Muscle layer of duodenum (tissue), 2 donors: ENCODE measurements at regions not wholly inside any gene's neighbourhood (a gene's known extent, or its start where the extent isn't known, plus 50 kb on each side); places are given as distances from the start of the nearest gene placed in this dataset.
"Not testable (repeated sequence)": the region's sequence is repeated elsewhere in the genome, so short reads cannot be mapped to it uniquely, and the experiment has no call there.

Experiments
- H3K27ac ChIP-seq: one replicate; pipeline ENCODE4 v1.7.0; 2013; ENCODE audit warnings: mild to moderate bottlenecking, low read length
- H3K27me3 ChIP-seq: one replicate; pipeline ENCODE4 v1.7.0; 2013; ENCODE audit warnings: low read depth, mild to moderate bottlenecking, control low read depth, low read length
- H3K36me3 ChIP-seq, 2 donors: one replicate each; pipeline ENCODE4 v1.7.0; 2013; ENCODE audit warnings: low read length in 2 of 2, control low read depth in 1 of 2, mild to moderate bottlenecking in 1 of 2; ENCODE audit not compliant: insufficient read depth in 2 of 2, control insufficient read depth in 1 of 2
- H3K4me1 ChIP-seq, 2 donors: one replicate each; pipeline ENCODE4 v1.7.0; 2013; ENCODE audit warnings: low read length in 2 of 2, mild to moderate bottlenecking in 2 of 2, control low read depth in 1 of 2, moderate library complexity in 1 of 2; ENCODE audit not compliant: insufficient read depth in 2 of 2, control insufficient read depth in 1 of 2
- H3K4me3 ChIP-seq, 2 donors: one replicate each; pipeline ENCODE4 v1.7.0; 2013; ENCODE audit warnings: low read length in 2 of 2, low read depth in 1 of 2, mild to moderate bottlenecking in 1 of 2
- H3K9me3 ChIP-seq, 2 donors: one replicate each; pipeline ENCODE4 v1.7.0; 2013; ENCODE audit warnings: low read length in 2 of 2, control low read depth in 1 of 2, mild to moderate bottlenecking in 1 of 2; ENCODE audit not compliant: control insufficient read depth in 1 of 2
- donor health status: healthy.

- no peaks in the 10 kb centered on the region for H3K27me3 ChIP-seq
- no peaks in the 10 kb centered on the region for H3K36me3 ChIP-seq
- no peak overlapping the region for H3K4me3 ChIP-seq
- H3K4me1 ChIP-seq = no peaks in the 10 kb centered on the region
- H3K27ac ChIP-seq = no peak overlapping the region
- no peaks in the 10 kb centered on the region for H3K9me3 ChIP-seq
These were observed 1125.4 kb upstream of the TMPRSS15 start for GRCh38 chr21:19529031-19529430.

GRCh38 chr21:19535356-19535755 is 1131.8 kb upstream of the TMPRSS15 start:
- H3K36me3 ChIP-seq = no peaks in the 10 kb centered on the region
- H3K27me3 ChIP-seq = no peaks in the 10 kb centered on the region
- H3K9me3 ChIP-seq = no peaks in the 10 kb centered on the region
- H3K4me3 ChIP-seq = no peak overlapping the region
- no peaks in the 10 kb centered on the region for H3K4me1 ChIP-seq
- no peak overlapping the region for H3K27ac ChIP-seq

GRCh38 chr21:19537116-19537515 is 1133.5 kb upstream of the TMPRSS15 start:
- H3K4me1 ChIP-seq = no peaks in the 10 kb centered on the region
- H3K9me3 ChIP-seq = no peaks in the 10 kb centered on the region
- H3K27ac ChIP-seq = no peak overlapping the region
- no peaks in the 10 kb centered on the region for H3K36me3 ChIP-seq
- H3K4me3 ChIP-seq = no peak overlapping the region
- H3K27me3 ChIP-seq = no peaks in the 10 kb centered on the region

- H3K4me3 ChIP-seq = no peak overlapping the region
- no peak overlapping the region for H3K27ac ChIP-seq
- H3K36me3 ChIP-seq = no peaks in the 10 kb centered on the region
- H3K4me1 ChIP-seq = no peaks in the 10 kb centered on the region
- H3K9me3 ChIP-seq = peaks cover 0 to 5% of the 10 kb centered on the region in 2 donors
- no peaks in the 10 kb centered on the region for H3K27me3 ChIP-seq
These were observed 1136.7 kb upstream of the TMPRSS15 start for GRCh38 chr21:19540287-19540686.

GRCh38 chr21:19541602-19542001 is 1138.0 kb upstream of the TMPRSS15 start:
- Histone ChIP-seq H3K27me3 (no peaks in the 10 kb centered on the region), H3K4me1 (no peaks in the 10 kb centered on the region), H3K4me3 (no peak overlapping the region), H3K9me3 (peaks cover 0 to 5% of the 10 kb centered on the region in 2 donors), H3K27ac (no peak overlapping the region), H3K36me3 (no peaks in the 10 kb centered on the region)

- not testable (repeated sequence) for H3K27me3 ChIP-seq, H3K27ac ChIP-seq, H3K4me3 ChIP-seq, H3K9me3 ChIP-seq, H3K4me1 ChIP-seq, H3K36me3 ChIP-seq
These were observed 1140.9 kb upstream of the TMPRSS15 start for GRCh38 chr21:19544493-19544892.

GRCh38 chr21:19547951-19548840 is 1144.6 kb upstream of the TMPRSS15 start:
- H3K27ac ChIP-seq = no peak overlapping the region
- H3K27me3 ChIP-seq = no peaks in the 10 kb centered on the region
- H3K36me3 ChIP-seq = no peaks in the 10 kb centered on the region
- peaks cover 0 to 5% of the 10 kb centered on the region in 2 donors for H3K9me3 ChIP-seq
- H3K4me1 ChIP-seq = no peaks in the 10 kb centered on the region
- no peak overlapping the region for H3K4me3 ChIP-seq

GRCh38 chr21:19553919-19554615 is 1150.5 kb upstream of the TMPRSS15 start:
- Histone ChIP-seq H3K4me1 (no peaks in the 10 kb centered on the region), H3K9me3 (peaks cover 0 to 4% of the 10 kb centered on the region in 2 donors), H3K4me3 (no peak overlapping the region), H3K27ac (no peak overlapping the region), H3K27me3 (no peaks in the 10 kb centered on the region), H3K36me3 (no peaks in the 10 kb centered on the region)

- Histone ChIP-seq H3K27me3 (no peaks in the 10 kb centered on the region), H3K9me3 (peaks cover 0 to under 1% of the 10 kb centered on the region in 2 donors), H3K27ac (no peak overlapping the region), H3K4me3 (no peak overlapping the region), H3K36me3 (no peaks in the 10 kb centered on the region), H3K4me1 (no peaks in the 10 kb centered on the region)
These were observed 1153.5 kb upstream of the TMPRSS15 start for GRCh38 chr21:19557046-19557445.

- H3K27me3 ChIP-seq = no peaks in the 10 kb centered on the region
- H3K9me3 ChIP-seq = no peaks in the 10 kb centered on the region
- H3K4me1 ChIP-seq = no peaks in the 10 kb centered on the region
- no peaks in the 10 kb centered on the region for H3K36me3 ChIP-seq
- H3K27ac ChIP-seq = no peak overlapping the region
- no peak overlapping the region for H3K4me3 ChIP-seq
These were observed 1153.9 kb upstream of the TMPRSS15 start for GRCh38 chr21:19557488-19557887.

GRCh38 chr21:19565587-19565986 is 1162.0 kb upstream of the TMPRSS15 start:
- H3K27me3 ChIP-seq = no peaks in the 10 kb centered on the region
- no peaks in the 10 kb centered on the region for H3K36me3 ChIP-seq
- no peaks in the 10 kb centered on the region for H3K4me1 ChIP-seq
- no peak overlapping the region for H3K4me3 ChIP-seq
- H3K9me3 ChIP-seq = no peaks in the 10 kb centered on the region
- H3K27ac ChIP-seq = no peak overlapping the region
